ENCODE measurements at regions not wholly inside any gene's neighbourhood (a gene's known extent, or its start where the extent isn't known, plus 50 kb on each side); places are given as distances from the start of the nearest gene placed in this dataset.

- TF ChIP-seq EP300 (IDR thresholded peaks at IDR 0.05; ENCODE audit: borderline replicate concordance), result no peak
- TF ChIP-seq YY1 (IDR thresholded peaks at IDR 0.05; ENCODE audit: low read depth), result no peak
- TF ChIP-seq CREB1 (IDR thresholded peaks at IDR 0.05; ENCODE audit: low read depth), result no peak
- no peak for TF ChIP-seq USF1 (IDR thresholded peaks at IDR 0.05)
- TF ChIP-seq TEAD4 (IDR thresholded peaks at IDR 0.05), result no peak
- no peak for TF ChIP-seq EGR1 (IDR thresholded peaks at IDR 0.05)
- no peak for TF ChIP-seq MAX (IDR thresholded peaks at IDR 0.05)
- no peak for TF ChIP-seq TAF1 (IDR thresholded peaks at IDR 0.05; ENCODE audit: low read depth)
- no peak for TF ChIP-seq RAD21 (IDR thresholded peaks at IDR 0.05; ENCODE audit: low read depth)
- TF ChIP-seq FOXM1 (IDR thresholded peaks at IDR 0.05; ENCODE audit: borderline replicate concordance, low read depth), result no peak
- TF ChIP-seq ZBTB7A (IDR thresholded peaks at IDR 0.05; ENCODE audit: low read depth), result no peak
- TF ChIP-seq TCF12 (IDR thresholded peaks at IDR 0.05; ENCODE audit: low read depth), result no peak
- TF ChIP-seq REST (IDR thresholded peaks at IDR 0.05; ENCODE audit: low read depth), result no peak
These were observed 982.0 kb upstream of the ARRDC3 start for GRCh38 chr5:92364986-92365550.

GRCh38 chr5:92353107-92354030 lies 970.3 kb upstream of the ARRDC3 start:
- TF ChIP-seq TCF12 (IDR thresholded peaks at IDR 0.05; ENCODE audit: low read depth) (no peak), YY1 (IDR thresholded peaks at IDR 0.05; ENCODE audit: low read depth) (no peak), RAD21 (IDR thresholded peaks at IDR 0.05; ENCODE audit: low read depth) (no peak), EP300 (IDR thresholded peaks at IDR 0.05; ENCODE audit: borderline replicate concordance) (no peak), FOXM1 (IDR thresholded peaks at IDR 0.05; ENCODE audit: borderline replicate concordance, low read depth) (no peak), CREB1 (IDR thresholded peaks at IDR 0.05; ENCODE audit: low read depth) (no peak), EGR1 (IDR thresholded peaks at IDR 0.05) (no peak), NFIC (IDR thresholded peaks at IDR 0.05) (no peak), REST (IDR thresholded peaks at IDR 0.05; ENCODE audit: low read depth) (no peak), USF1 (IDR thresholded peaks at IDR 0.05) (no peak), ZBTB7A (IDR thresholded peaks at IDR 0.05; ENCODE audit: low read depth) (no peak), MAX (IDR thresholded peaks at IDR 0.05) (no peak), CEBPB (IDR thresholded peaks at IDR 0.05) (no peak), TAF1 (IDR thresholded peaks at IDR 0.05; ENCODE audit: low read depth) (no peak), TEAD4 (IDR thresholded peaks at IDR 0.05) (no peak)

- TF ChIP-seq NFIC (IDR thresholded peaks at IDR 0.05) (no peak), ZBTB7A (IDR thresholded peaks at IDR 0.05; ENCODE audit: low read depth) (no peak), EGR1 (IDR thresholded peaks at IDR 0.05) (no peak), TEAD4 (IDR thresholded peaks at IDR 0.05) (no peak), TCF12 (IDR thresholded peaks at IDR 0.05; ENCODE audit: low read depth) (no peak), FOXM1 (IDR thresholded peaks at IDR 0.05; ENCODE audit: borderline replicate concordance, low read depth) (no peak), EP300 (IDR thresholded peaks at IDR 0.05; ENCODE audit: borderline replicate concordance) (no peak), TAF1 (IDR thresholded peaks at IDR 0.05; ENCODE audit: low read depth) (no peak), RAD21 (IDR thresholded peaks at IDR 0.05; ENCODE audit: low read depth) (no peak)
These were observed 954.7 kb upstream of the ARRDC3 start for GRCh38 chr5:92337772-92338234.

GRCh38 chr5:92332039-92332438 lies 948.9 kb upstream of the ARRDC3 start:
- no peak for TF ChIP-seq FOXM1 (IDR thresholded peaks at IDR 0.05; ENCODE audit: borderline replicate concordance, low read depth)
- TF ChIP-seq REST (IDR thresholded peaks at IDR 0.05; ENCODE audit: low read depth), result no peak
- TF ChIP-seq EP300 (IDR thresholded peaks at IDR 0.05; ENCODE audit: borderline replicate concordance), result no peak
- no peak for TF ChIP-seq TCF12 (IDR thresholded peaks at IDR 0.05; ENCODE audit: low read depth)
- TF ChIP-seq RAD21 (IDR thresholded peaks at IDR 0.05; ENCODE audit: low read depth), result no peak
- no peak for TF ChIP-seq ZBTB7A (IDR thresholded peaks at IDR 0.05; ENCODE audit: low read depth)
- no peak for TF ChIP-seq YY1 (IDR thresholded peaks at IDR 0.05; ENCODE audit: low read depth)
- no peak for TF ChIP-seq CEBPB (IDR thresholded peaks at IDR 0.05)
